ENCODE measurements at regions not wholly inside any gene's neighbourhood (a gene's known extent, or its start where the extent isn't known, plus 50 kb on each side); places are given as distances from the start of the nearest gene placed in this dataset.
A peak's percentile ranks its signal among the peaks of the same experiment; 100 is the strongest.
"Not testable (repeated sequence)": the region's sequence is repeated elsewhere in the genome, so short reads cannot be mapped to it uniquely, and the experiment has no call there.

DNA sequence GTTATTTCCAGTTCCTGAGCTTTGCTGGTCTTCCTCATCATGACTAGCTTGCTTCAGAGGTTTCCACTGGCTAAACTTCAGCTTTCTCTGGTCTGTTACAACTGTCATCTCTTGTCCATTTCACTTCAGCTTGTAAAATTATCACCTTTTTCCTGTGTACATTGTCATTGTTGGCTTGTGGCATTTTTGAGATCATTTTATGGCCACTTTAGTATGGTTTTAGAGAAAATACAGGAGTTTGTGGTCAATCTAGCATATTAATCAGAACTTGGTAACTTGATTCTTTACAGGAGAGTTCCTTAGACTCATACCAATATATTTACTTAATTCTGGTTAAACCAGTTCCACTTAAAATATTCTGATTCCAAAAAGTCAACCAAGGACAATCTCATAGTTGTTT is 235.9 kb upstream of the KITLG start:
- DNase-seq (ENCODE audit: low spot score): no peak
- Histone ChIP-seq H3K9me3 (ENCODE audit: severe bottlenecking) (no peaks in the 10 kb centered on the region), H3K36me3 (ENCODE audit: low read depth) (no peaks in the 10 kb centered on the region), H3K4me1 (ENCODE audit: insufficient read depth, poor library complexity, severe bottlenecking) (peaks cover 15% of the 10 kb centered on the region), H3K27ac (ENCODE audit: poor library complexity, severe bottlenecking) (peak overlapping the region; percentile 24), H3K27me3 (ENCODE audit: insufficient read depth, poor library complexity, severe bottlenecking) (no peaks in the 10 kb centered on the region), H3K4me3 (ENCODE audit: severe bottlenecking) (no peak overlapping the region)
- peak; percentile 61 for ATAC-seq (ENCODE audit: low read depth)
- TF ChIP-seq CTCF (IDR thresholded peaks at IDR 0.05; ENCODE audit: poor library complexity, severe bottlenecking): no peak

DNA sequence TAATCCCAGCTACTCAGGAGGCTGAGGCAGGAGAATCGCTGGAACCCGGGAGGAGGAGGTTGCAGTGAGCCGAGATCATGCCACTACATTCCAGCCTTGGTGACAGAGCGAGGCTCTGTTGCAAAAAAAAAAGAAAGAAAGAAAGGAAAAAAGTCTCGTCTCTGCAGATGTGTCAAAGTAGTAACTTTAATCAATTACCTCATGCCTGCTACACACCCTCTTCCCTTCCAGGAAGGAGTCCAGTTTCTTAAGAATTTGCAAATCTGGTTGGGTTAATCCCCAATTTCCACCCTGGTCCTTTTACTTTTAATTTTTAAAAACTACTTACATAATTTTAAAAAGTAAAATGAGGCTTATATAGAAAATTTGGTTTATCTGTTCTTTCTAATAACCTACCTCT is 234.5 kb upstream of the KITLG start:
- Histone ChIP-seq H3K36me3 (ENCODE audit: low read depth) (no peaks in the 10 kb centered on the region), H3K4me1 (ENCODE audit: insufficient read depth, poor library complexity, severe bottlenecking) (peaks cover 15% of the 10 kb centered on the region), H3K4me3 (ENCODE audit: severe bottlenecking) (no peak overlapping the region), H3K27ac (ENCODE audit: poor library complexity, severe bottlenecking) (no peak overlapping the region), H3K27me3 (ENCODE audit: insufficient read depth, poor library complexity, severe bottlenecking) (no peaks in the 10 kb centered on the region), H3K9me3 (ENCODE audit: severe bottlenecking) (no peaks in the 10 kb centered on the region)
- no peak for ATAC-seq (ENCODE audit: low read depth)
- TF ChIP-seq CTCF (IDR thresholded peaks at IDR 0.05; ENCODE audit: poor library complexity, severe bottlenecking): no peak
- DNase-seq (ENCODE audit: low spot score): no peak

GRCh38 chr12:88812610-88813009 is 232.3 kb upstream of the KITLG start:
- no peak overlapping the region for H3K4me3 ChIP-seq (ENCODE audit: severe bottlenecking)
- H3K9me3 ChIP-seq (ENCODE audit: severe bottlenecking): no peaks in the 10 kb centered on the region
- H3K4me1 ChIP-seq (ENCODE audit: insufficient read depth, poor library complexity, severe bottlenecking): peaks cover 15% of the 10 kb centered on the region
- H3K27ac ChIP-seq (ENCODE audit: poor library complexity, severe bottlenecking): no peak overlapping the region
- DNase-seq (ENCODE audit: low spot score): no peak
- ATAC-seq (ENCODE audit: low read depth): no peak
- H3K36me3 ChIP-seq (ENCODE audit: low read depth): no peaks in the 10 kb centered on the region
- no peak for TF ChIP-seq CTCF (IDR thresholded peaks at IDR 0.05; ENCODE audit: poor library complexity, severe bottlenecking)
- no peaks in the 10 kb centered on the region for H3K27me3 ChIP-seq (ENCODE audit: insufficient read depth, poor library complexity, severe bottlenecking)

DNA sequence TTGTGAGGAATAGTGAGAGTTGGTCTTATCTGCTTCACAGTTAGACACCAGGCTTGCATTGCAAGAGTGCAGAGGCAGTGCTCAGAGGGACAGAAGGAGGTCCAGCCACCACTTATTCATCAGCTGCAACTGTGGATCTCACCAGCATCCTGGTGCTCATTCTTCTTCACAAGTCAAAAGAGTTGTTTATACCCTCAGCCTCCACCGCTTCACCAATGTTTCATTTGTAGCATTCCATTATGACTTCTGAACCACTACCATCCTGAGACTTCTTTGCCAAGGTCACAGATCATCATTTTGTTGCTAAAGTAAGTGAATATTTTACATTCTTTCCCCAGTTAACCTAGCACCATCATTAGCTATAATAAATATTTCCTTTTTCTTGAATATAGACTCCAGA is 230.5 kb upstream of the KITLG start:
- DNase-seq (ENCODE audit: low spot score) (no peak), ATAC-seq (ENCODE audit: low read depth) (no peak)
- no peak overlapping the region for H3K27ac ChIP-seq (ENCODE audit: poor library complexity, severe bottlenecking)
- no peaks in the 10 kb centered on the region for H3K36me3 ChIP-seq (ENCODE audit: low read depth)
- peaks cover 2% of the 10 kb centered on the region for H3K4me1 ChIP-seq (ENCODE audit: insufficient read depth, poor library complexity, severe bottlenecking)
- no peak for TF ChIP-seq CTCF (IDR thresholded peaks at IDR 0.05; ENCODE audit: poor library complexity, severe bottlenecking)
- no peak overlapping the region for H3K4me3 ChIP-seq (ENCODE audit: severe bottlenecking)
- no peaks in the 10 kb centered on the region for H3K27me3 ChIP-seq (ENCODE audit: insufficient read depth, poor library complexity, severe bottlenecking)
- no peaks in the 10 kb centered on the region for H3K9me3 ChIP-seq (ENCODE audit: severe bottlenecking)

- not testable (repeated sequence) for ATAC-seq (ENCODE audit: low read depth)
Observed at GRCh38 chr12:88809841-88810240, 229.6 kb upstream of the KITLG start.

More at GRCh38 chr12:88809841-88810240, 229.6 kb upstream of the KITLG start:
- not testable (repeated sequence) for DNase-seq (ENCODE audit: low spot score); H3K4me3 ChIP-seq (ENCODE audit: severe bottlenecking); H3K9me3 ChIP-seq (ENCODE audit: severe bottlenecking); H3K27me3 ChIP-seq (ENCODE audit: insufficient read depth, poor library complexity, severe bottlenecking); H3K36me3 ChIP-seq (ENCODE audit: low read depth); H3K27ac ChIP-seq (ENCODE audit: poor library complexity, severe bottlenecking); H3K4me1 ChIP-seq (ENCODE audit: insufficient read depth, poor library complexity, severe bottlenecking)
